WTC11 (cell line): ENCODE measurements at regions not wholly inside any gene's neighbourhood (a gene's known extent, or its start where the extent isn't known, plus 50 kb on each side); places are given as distances from the start of the nearest gene placed in this dataset.

Experiments
- CTCF ChIP-seq: fragments of 200-600 bp; IDR thresholded peaks from 2 replicates; pipeline ENCODE4 v1.8.0; 2022; ENCODE audit warnings: antibody characterized with exemption
- SP1 ChIP-seq: sonication (generic); formaldehyde crosslinking; conservative IDR thresholded peaks from 2 replicates; pipeline ENCODE4 v1.8.1; 2022; ENCODE audit warnings: missing genetic modification reagents
- ZNF138 ChIP-seq: sonication (generic); formaldehyde crosslinking; conservative IDR thresholded peaks from 2 replicates; pipeline ENCODE4 v1.8.1; 2022; ENCODE audit warnings: mild to moderate bottlenecking, moderate library complexity, missing genetic modification reagents
- TF ChIP-seq, protein P1 (sequence below): sonication (generic); formaldehyde crosslinking; IDR thresholded peaks from 2 replicates; pipeline ENCODE4 v1.8.1; 2023; ENCODE audit warnings: mild to moderate bottlenecking, missing genetic modification reagents
- TF ChIP-seq, protein P2 (sequence below): sonication (generic); formaldehyde crosslinking; IDR thresholded peaks from 2 replicates; pipeline ENCODE4 v1.8.0; 2023; ENCODE audit warnings: mild to moderate bottlenecking, missing genetic modification reagents

DNA sequence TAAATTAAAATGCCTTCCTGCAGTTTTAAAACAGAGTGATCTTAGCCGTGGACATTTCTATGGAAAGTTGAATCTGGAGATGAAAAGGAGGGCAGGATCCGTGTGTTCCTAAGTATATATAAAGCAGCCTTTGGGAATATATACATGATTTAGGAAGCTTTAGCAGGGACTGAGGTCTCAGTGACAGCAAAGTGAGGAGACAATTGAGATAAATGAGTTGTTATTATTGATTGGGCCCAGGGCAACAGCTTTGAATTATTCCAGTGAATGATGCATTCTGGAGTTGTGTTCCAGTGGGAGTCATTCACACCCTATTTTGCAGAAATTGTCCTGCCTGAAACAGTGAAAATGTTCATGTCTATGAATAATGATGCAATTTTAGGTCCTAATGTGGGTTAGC, 281.4 kb downstream of the BCHE start:
- TF ChIP-seq ZNF138 (CRISPR knock-in tag) = no peak
- no peak for TF ChIP-seq CTCF
- TF ChIP-seq, protein P1, sequence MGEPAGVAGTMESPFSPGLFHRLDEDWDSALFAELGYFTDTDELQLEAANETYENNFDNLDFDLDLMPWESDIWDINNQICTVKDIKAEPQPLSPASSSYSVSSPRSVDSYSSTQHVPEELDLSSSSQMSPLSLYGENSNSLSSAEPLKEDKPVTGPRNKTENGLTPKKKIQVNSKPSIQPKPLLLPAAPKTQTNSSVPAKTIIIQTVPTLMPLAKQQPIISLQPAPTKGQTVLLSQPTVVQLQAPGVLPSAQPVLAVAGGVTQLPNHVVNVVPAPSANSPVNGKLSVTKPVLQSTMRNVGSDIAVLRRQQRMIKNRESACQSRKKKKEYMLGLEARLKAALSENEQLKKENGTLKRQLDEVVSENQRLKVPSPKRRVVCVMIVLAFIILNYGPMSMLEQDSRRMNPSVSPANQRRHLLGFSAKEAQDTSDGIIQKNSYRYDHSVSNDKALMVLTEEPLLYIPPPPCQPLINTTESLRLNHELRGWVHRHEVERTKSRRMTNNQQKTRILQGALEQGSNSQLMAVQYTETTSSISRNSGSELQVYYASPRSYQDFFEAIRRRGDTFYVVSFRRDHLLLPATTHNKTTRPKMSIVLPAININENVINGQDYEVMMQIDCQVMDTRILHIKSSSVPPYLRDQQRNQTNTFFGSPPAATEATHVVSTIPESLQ (CRISPR knock-in tag) = no peak
- no peak for TF ChIP-seq SP1 (CRISPR knock-in tag)
- TF ChIP-seq, protein P2, sequence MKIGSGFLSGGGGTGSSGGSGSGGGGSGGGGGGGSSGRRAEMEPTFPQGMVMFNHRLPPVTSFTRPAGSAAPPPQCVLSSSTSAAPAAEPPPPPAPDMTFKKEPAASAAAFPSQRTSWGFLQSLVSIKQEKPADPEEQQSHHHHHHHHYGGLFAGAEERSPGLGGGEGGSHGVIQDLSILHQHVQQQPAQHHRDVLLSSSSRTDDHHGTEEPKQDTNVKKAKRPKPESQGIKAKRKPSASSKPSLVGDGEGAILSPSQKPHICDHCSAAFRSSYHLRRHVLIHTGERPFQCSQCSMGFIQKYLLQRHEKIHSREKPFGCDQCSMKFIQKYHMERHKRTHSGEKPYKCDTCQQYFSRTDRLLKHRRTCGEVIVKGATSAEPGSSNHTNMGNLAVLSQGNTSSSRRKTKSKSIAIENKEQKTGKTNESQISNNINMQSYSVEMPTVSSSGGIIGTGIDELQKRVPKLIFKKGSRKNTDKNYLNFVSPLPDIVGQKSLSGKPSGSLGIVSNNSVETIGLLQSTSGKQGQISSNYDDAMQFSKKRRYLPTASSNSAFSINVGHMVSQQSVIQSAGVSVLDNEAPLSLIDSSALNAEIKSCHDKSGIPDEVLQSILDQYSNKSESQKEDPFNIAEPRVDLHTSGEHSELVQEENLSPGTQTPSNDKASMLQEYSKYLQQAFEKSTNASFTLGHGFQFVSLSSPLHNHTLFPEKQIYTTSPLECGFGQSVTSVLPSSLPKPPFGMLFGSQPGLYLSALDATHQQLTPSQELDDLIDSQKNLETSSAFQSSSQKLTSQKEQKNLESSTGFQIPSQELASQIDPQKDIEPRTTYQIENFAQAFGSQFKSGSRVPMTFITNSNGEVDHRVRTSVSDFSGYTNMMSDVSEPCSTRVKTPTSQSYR = no peak
